COLO829 (cell line): ENCODE measurements at regions not wholly inside any gene's neighbourhood (a gene's known extent, or its start where the extent isn't known, plus 50 kb on each side); places are given as distances from the start of the nearest gene placed in this dataset.
"Not testable (repeated sequence)": the region's sequence is repeated elsewhere in the genome, so short reads cannot be mapped to it uniquely, and the experiment has no call there.

Source experiments
- DNase-seq: peaks from one replicate; pipeline ENCODE4 v3.0.0; 2012; ENCODE audit warnings: low spot score

DNA sequence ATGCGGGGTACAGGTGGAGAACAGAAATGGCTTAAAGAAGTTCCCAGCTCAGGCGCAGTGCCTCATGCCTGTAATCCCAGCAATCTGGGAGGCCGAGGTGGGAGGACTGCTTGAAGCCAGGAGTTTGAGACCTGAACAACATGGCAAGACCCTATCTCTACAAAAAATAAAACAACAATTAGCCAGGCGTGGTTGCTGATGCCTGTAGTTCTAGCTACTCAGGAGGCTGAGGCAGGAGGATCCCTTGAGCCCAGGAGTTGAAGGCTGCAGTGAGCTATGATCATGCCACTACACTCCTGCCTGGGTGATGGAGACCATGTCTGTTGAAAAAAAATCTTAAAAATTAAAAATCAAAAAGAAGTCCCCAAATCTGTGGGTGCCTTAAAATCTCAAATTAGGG is 228.3 kb upstream of the WSB1 start:
- DNase-seq: no peak

GRCh38 chr17:27066315-27066714 is 227.6 kb upstream of the WSB1 start:
- no peak for DNase-seq

DNA sequence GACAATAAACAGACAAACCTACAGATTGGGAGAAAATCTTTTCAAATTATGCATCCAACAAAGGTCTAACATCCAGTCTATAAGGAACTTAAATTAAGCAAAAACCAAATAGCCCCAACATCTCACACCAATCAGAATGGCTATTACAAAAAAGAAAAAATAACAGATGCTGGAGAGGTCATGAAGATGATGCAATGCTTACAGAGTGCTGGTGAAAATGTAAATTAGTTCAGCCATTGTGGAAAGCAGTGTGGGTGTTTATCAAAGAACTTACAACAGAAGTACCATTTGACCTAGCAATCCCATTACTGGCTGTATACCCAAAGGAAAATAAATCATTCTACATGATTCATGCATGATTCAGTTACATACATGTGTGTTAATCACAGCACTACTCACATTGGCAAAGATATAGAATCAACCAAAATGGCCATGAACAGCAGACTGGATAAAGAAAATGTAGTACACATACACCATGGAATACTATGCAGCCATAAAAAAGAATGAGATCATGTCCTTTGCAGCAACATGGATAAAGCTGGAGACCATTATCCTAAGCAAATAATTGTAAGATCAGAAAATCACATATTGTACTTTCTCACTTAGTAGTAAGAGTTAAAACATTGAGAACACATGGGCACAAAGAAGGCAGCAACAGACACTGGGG is 223.9 kb upstream of the WSB1 start:
- no peak for DNase-seq

DNA sequence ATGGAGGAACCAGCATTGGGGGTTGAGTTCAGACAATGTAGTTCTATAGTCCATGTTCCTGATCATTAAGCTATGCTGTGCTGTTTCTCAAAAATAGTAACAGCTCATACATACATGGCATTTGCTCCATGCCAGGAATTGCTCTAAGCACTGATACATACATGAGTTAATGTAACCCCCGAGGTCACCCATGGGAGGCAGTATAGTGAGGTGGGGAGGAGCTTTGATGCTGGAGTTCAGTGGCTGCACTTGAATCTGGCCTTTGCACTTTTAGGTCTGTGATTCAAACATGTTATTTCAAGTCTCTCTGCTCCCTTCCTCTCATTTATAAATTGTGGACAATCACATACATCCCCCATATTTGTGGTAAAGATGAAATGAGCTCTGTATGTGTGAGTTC is 223.1 kb upstream of the WSB1 start:
- DNase-seq: no peak

GRCh38 chr17:27072885-27073284 is 221.0 kb upstream of the WSB1 start:
- no peak for DNase-seq

DNA sequence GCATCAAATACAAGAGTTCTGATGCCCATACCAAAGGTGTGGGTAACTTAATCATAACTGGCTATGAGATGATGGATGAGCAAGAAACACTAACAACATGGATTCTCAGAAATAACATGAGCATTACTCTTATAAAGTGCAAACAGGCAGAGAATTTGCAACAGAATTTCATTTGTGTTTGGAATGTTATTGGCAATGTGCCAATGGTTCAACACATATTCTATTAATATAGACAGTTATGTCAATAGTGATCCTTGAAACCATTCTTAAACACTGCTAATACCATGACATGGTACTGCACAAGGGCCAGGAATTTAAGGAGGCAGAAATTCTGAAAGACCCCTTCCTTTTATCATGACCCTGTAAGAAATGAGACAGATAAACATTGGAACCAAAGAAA is 217.1 kb upstream of the WSB1 start:
- no peak for DNase-seq

- DNase-seq: no peak
Observed at GRCh38 chr17:27078296-27078695, 215.6 kb upstream of the WSB1 start.

GRCh38 chr17:27079660-27080059 is 214.3 kb upstream of the WSB1 start:
- no peak for DNase-seq

DNA sequence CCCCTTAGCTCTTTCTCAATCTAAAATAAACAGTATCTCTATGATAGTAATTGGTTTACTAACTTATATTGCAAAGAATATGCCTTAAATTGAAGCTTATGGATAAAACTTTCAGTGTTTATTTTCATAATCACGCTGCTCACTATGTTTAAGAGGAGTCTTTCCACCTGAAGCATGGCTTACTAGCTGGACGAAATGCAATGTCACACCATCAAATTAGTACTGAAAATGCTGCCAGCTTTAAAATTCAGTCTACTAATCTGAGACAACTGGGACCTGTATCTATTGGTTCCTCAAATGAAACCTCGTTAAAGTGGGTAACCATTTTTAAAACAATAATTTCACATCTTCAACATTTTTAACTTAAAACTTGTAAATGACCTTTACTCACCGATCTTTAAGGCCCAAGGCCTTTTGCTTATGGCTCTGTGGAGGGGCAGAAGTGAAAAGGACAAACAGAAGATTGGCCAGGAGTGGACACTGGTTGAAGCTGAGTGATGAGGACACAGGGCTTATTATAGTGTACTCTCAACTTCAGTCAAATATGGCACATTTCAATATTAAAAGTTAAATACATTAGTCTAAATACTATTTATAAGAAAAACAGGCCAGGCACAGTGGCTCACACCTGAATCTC is 212.8 kb upstream of the WSB1 start:
- no peak for DNase-seq

DNA sequence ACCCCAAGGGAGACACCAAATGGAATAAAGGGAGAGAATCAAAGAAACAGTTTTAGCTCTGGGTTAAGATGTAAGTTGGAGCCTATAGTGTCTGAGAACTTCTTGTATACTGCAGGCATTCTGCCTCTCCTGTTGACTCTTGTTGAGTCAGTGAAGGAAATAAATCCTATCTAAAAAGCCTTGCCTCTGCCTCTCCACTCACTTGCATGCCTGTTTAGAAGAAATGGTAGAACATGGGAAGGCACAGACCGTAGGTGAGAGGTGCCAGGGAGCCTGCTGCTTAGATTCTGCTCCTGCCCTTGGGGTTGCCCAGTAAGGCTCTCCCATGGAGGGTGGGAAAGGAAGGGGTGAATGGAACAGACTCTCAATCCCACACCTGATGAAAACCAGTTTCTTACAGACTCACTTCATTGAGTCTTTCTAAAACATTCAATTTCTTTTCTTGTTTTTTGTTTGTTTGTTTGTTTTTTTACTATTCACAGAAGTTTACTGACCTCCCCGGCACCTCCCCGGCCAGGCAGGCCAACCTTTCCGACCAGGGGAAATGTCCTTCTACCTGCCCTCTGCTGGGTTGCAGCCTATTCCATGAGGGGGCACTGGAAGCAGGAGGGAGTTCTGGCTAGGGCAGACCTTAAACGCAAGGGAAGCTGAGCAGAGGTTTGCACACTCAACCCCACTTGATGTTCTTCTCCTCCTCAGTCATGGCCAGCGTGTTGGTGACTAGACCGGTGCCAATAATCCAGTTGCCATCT is 211.7 kb upstream of the WSB1 start:
- no peak for DNase-seq

DNA sequence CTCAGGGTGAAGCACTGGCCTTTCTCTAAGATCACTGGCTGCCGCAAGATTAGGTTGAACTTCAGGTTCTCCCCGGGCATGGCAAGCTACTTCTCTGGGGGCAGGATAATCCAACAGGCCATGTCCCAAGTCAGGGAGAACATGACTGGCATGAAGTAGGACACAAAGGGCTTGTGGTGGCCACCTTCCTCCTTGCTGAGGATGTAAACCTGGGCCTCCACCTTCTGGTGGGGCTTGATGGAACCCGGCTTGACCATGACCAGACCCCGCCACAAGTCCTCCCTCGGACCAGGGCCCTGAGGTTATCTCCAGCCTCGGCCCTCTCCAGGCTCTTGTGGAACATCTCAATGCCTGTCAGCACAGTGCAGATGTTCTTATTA is 211.1 kb upstream of the WSB1 start:
- no peak for DNase-seq

GRCh38 chr17:27083408-27084185 is 210.3 kb upstream of the WSB1 start:
- no peak for DNase-seq

- no peak for DNase-seq
Observed at GRCh38 chr17:27085517-27085916, 208.4 kb upstream of the WSB1 start.

DNA sequence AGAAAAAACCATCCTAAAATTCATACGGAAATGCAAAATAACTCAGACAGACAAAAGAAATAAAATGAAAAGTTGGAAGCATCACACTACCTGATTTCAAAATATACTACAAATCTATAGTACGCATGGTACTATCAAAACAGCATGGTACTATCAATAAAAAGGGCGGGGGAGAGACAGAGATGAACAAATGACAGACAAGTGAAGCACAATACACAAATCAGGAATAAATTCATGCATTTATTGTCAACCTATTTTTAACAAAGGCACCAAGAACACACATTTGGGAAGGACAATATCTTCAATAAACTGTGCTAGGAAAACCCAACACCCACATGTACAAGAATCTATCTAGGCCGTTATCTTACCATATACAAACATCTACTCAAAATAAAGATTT is 207.4 kb upstream of the WSB1 start:
- DNase-seq: no peak

GRCh38 chr17:27087935-27088766 is 205.8 kb upstream of the WSB1 start:
- no peak for DNase-seq

GRCh38 chr17:27088767-27089078 is 205.2 kb upstream of the WSB1 start:
- no peak for DNase-seq

GRCh38 chr17:27089079-27089928 is 204.6 kb upstream of the WSB1 start:
- not testable (repeated sequence) for DNase-seq

DNA sequence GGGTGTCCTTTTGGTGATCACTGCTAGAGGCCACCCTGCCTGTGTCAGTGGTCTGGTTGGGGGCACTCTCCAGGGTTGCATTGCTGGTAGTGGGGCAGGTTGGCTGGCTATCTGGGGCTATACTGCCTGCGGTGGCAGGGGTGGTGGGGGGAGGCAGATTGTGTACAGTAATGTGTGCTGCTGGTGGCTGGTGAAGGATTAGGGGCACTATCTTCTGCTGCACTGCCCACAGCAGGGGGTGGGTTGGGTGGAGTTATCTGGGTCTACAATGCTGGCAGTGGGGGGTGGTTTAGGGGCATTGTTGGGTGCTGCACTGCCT is 204.0 kb upstream of the WSB1 start:
- DNase-seq: no peak

DNA sequence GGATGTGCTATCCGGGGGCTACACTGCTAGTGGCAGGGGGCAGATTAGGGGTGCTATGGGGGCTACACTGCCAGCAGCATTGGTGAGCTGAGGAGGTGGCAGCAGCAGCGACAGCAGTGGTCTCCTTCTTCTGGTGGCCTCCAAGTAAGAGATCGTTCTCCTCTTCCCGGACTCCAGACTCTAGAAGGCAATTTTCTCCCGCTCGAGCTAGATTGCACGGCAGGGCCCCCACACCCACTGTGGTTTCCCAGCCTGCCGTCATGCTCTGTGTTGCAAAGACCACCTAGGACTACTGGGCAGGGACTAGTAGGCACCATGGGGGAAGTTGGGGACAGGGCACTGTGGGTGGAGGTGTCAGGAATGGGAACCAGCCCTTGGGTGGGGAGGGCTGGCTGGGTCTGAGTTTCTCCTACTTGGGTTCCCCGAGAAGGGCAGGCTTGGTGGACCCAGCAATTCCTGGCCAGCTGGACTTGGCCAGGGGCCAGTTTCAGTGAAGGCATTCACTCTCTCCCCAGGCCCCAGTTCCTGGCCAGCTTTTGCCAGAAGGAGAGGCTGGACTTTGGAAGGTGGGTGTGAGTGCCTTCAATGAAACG is 203.4 kb upstream of the WSB1 start:
- not testable (repeated sequence) for DNase-seq

DNA sequence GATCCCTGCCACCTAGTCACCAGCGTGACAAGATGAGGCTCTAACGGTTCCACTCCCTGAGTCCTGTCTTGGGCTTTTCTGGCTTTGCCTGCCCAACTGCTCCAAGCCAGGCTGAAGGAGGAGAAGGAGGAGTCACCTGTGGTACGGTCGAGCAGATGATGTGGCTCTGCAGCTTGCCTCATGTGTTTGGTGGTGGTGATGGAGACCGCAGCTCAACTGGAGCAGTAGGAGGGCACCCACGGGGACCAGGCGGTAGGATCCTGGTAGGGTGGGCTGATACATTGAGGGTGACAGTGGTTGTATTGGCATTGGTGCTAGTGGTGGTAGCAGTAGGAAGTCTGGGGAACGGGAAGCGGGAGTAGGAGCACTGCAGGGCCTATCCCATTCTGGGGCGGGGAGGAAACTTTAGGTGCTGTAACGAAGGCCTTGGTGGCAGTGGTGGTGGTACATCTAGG is 202.8 kb upstream of the WSB1 start:
- no peak for DNase-seq

- DNase-seq: not testable (repeated sequence)
Observed at GRCh38 chr17:27094179-27094578, 199.7 kb upstream of the WSB1 start.
